AG04450 (cell line): ENCODE measurements at regions not wholly inside any gene's neighbourhood (a gene's known extent, or its start where the extent isn't known, plus 50 kb on each side); places are given as distances from the start of the nearest gene placed in this dataset.

Source experiments
- CTCF ChIA-PET: fragments of 300-600, 350-600 bp; formaldehyde crosslinking; extraction: SDS; loops from one replicate; lab custom pipeline; 2022; ENCODE audit warnings: antibody characterized with exemption, inconsistent platforms; lab: Charles Lee
- POLR2A ChIA-PET: fragments of 350-600 bp; formaldehyde crosslinking; extraction: SDS; loops from one replicate; lab custom pipeline; 2021; ENCODE audit warnings: antibody characterized with exemption, inconsistent platforms; lab: Yijun Ruan, JAX
- DNase-seq: peaks from one replicate; pipeline ENCODE4 v3.0.0-alpha.2; 2011; ENCODE audit warnings: low read depth, low spot score
- H3K27ac ChIP-seq: one replicate; pipeline ENCODE4 v1.5.1; 2012; ENCODE audit warnings: low read depth, low read length, control low read depth
- H3K27me3 ChIP-seq: one replicate; pipeline ENCODE4 v1.6.0; 2012; ENCODE audit warnings: low read length; ENCODE audit not compliant: control insufficient read depth, insufficient read depth
- H3K4me3 ChIP-seq: 2 replicates; pipeline ENCODE4 v1.5.1; 2011; ENCODE audit warnings: mild to moderate bottlenecking, low read depth, low read length, control low read depth
- H3K9me3 ChIP-seq: 2 replicates; pipeline ENCODE4 v1.5.1; 2012; ENCODE audit warnings: low read length; ENCODE audit not compliant: control insufficient read depth, insufficient read depth
- TF ChIP-seq, protein P1 (sequence below): IDR thresholded peaks from 2 replicates; pipeline ENCODE4 v1.5.1; 2011; ENCODE audit warnings: low read depth, low read length, control low read depth, inconsistent platforms

DNA sequence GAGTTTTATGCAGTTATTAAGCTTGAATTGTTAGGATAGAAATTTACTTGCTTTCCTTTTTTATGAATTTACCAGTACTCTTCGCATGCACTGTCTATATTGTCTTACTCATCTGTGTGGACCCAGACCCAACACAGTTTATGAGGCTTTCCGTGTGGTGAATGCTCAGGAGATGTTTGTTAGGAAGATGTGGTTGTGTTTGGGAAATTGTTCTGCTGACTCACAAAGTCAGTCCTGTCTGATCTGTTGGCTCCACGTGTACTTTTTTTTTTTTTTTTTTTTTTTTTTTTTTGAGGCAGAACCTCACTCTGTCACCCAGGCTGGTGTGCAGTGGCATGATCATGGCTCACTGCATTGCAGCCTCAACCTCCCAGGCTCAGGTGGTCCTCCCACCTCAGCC, 532.5 kb downstream of the LMO7 start:
- CTCF ChIA-PET = no interaction called here
- 0 out of 2 replicates have a peak, but pooled peaks cover under 1% of the 10 kb centered on the region for H3K9me3 ChIP-seq
- TF ChIP-seq, protein P1, sequence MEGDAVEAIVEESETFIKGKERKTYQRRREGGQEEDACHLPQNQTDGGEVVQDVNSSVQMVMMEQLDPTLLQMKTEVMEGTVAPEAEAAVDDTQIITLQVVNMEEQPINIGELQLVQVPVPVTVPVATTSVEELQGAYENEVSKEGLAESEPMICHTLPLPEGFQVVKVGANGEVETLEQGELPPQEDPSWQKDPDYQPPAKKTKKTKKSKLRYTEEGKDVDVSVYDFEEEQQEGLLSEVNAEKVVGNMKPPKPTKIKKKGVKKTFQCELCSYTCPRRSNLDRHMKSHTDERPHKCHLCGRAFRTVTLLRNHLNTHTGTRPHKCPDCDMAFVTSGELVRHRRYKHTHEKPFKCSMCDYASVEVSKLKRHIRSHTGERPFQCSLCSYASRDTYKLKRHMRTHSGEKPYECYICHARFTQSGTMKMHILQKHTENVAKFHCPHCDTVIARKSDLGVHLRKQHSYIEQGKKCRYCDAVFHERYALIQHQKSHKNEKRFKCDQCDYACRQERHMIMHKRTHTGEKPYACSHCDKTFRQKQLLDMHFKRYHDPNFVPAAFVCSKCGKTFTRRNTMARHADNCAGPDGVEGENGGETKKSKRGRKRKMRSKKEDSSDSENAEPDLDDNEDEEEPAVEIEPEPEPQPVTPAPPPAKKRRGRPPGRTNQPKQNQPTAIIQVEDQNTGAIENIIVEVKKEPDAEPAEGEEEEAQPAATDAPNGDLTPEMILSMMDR = no peak
- no peak for DNase-seq
- no peak overlapping the region for H3K4me3 ChIP-seq
- no peaks in the 10 kb centered on the region for H3K27me3 ChIP-seq
- H3K27ac ChIP-seq = no peak overlapping the region
- POLR2A ChIA-PET = no interaction called here

DNA sequence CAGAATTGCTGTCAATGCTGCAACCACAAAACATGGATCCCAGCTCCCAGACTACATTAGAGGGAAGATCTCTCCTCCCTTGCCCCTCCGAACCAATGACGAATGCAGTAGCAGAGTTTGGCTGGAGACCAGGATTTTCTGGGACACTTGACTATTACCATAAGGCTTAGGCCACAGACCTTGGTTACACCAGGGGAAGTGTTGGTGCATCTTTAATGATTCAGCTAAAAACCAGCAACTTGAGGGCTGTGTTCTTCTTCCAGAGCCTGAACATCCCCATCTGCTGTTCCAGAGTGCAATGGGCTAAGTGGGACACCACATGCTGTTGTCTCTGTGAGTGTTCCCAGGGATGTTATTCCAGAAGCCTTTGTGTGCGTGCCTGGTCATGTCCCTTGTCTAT, 528.2 kb downstream of the LMO7 start:
- Histone ChIP-seq H3K9me3 (no peaks in the 10 kb centered on the region), H3K4me3 (no peak overlapping the region), H3K27ac (no peak overlapping the region), H3K27me3 (peaks cover 3% of the 10 kb centered on the region)
- ChIA-PET POLR2A (no interaction called here), CTCF (no interaction called here)
- DNase-seq = no peak
- TF ChIP-seq, protein P1 = no peak

DNA sequence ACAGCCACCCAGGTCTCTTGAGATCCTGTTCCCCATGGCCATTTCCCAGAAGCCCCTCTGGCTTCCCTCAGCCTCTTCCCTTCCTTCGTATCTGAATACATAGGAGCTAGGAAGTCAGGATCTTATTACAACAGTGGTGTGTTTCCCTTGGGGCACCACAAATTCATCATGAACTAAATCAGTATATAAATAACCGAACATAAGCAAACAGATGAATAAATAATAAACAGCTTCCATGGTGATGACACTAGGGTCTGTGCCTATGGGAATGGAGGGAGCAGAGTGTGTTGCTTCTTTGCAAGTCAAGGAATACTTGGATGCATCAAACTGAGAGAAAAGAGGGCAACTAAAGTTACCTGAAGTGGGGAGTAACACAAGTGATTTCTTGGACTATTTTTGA, 527.6 kb downstream of the LMO7 start:
- peaks cover 3% of the 10 kb centered on the region for H3K27me3 ChIP-seq
- DNase-seq = no peak
- POLR2A ChIA-PET = no interaction called here
- CTCF ChIA-PET = no interaction called here
- TF ChIP-seq, protein P1 = no peak
- no peak overlapping the region for H3K4me3 ChIP-seq
- no peak overlapping the region for H3K27ac ChIP-seq
- H3K9me3 ChIP-seq = no peaks in the 10 kb centered on the region

DNA sequence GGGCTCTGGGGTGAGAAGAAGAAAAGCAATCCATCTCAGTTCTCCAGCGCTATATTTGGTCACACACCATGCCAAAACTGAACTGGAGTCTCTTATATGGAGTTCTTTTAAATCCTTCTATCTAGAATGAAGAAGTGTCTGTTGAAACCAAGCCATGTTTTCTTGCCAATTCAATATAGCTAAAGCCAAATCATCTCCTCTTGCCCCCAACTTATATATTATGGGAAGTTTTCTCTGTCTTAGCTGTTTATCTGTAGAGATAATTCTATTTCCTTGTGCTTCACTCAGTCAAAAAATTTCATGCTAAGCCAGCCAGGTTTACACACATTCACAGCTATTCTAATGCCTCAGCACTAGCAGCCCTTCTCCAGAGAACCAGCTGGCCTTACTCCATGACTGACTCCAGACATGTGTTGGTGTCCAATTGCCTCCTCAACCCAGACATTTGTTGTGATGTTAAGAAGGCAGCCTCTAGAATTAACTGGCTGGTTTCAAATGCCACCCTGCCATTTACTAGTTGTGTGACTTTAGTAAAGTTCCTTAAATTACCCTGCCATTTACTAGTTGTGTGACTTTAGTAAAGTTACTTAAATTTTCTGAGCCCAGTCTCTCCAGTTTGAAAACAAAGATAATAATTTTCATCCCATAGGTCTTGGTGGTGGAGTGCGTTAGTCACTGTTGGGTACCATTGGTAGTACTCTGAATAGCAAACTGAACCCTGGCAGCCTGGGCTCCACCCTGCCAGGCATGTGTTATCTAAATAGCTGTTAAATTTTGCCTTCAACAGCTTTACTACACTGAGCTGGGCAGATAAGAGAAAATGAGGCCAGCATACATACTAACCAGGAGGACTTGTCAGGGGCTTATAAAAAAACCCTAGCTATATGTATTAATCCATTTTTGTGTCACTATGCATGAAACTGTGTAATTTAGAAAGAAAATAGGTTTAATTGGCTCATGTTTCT, 525.1 kb downstream of the LMO7 start:
- TF ChIP-seq, protein P1 = no peak
- Histone ChIP-seq H3K4me3 (no peak overlapping the region), H3K9me3 (no peaks in the 10 kb centered on the region), H3K27ac (no peak overlapping the region), H3K27me3 (peaks cover 3% of the 10 kb centered on the region)
- ChIA-PET CTCF (no interaction called here), POLR2A (no interaction called here)
- DNase-seq = no peak

DNA sequence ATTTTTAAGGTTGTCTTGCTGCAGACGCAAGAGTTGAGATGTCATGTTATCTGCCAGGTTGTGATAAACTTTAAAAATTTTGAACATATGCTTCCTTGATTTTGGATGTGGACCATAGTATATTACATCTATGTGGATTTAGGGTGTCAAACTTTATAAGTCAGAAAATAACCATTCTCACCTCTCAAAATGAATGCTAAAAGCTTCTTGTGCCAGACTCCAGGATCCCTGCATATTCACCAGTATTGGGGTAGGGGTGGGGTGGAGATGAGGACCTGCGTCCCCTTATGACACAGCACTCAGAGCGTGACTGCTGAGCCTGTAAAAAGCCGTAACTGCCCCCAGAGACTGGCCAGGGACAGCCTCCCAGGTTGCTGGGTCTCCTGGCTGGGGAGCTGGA, 524.4 kb downstream of the LMO7 start:
- ChIA-PET CTCF (no interaction called here), POLR2A (no interaction called here)
- Histone ChIP-seq H3K27ac (no peak overlapping the region), H3K27me3 (peaks cover 3% of the 10 kb centered on the region), H3K9me3 (no peaks in the 10 kb centered on the region), H3K4me3 (no peak overlapping the region)
- TF ChIP-seq, protein P1 = no peak
- DNase-seq = no peak
